Fibroblast of the aortic adventitia (primary cell): ENCODE measurements at regions not wholly inside any gene's neighbourhood (a gene's known extent, or its start where the extent isn't known, plus 50 kb on each side); places are given as distances from the start of the nearest gene placed in this dataset.
"Not testable (repeated sequence)": the region's sequence is repeated elsewhere in the genome, so short reads cannot be mapped to it uniquely, and the experiment has no call there.

Experiments used
- DNase-seq: peaks from one replicate; pipeline ENCODE4 v3.0.0-alpha.2; 2010; ENCODE audit warnings: low read depth
- H3K4me3 ChIP-seq: 2 replicates; pipeline ENCODE4 v1.5.1; 2011; ENCODE audit warnings: low read depth, mild to moderate bottlenecking, control low read depth, low read length, moderate library complexity
- TF ChIP-seq, protein P1 (sequence below): IDR thresholded peaks from 2 replicates; pipeline ENCODE4 v1.5.1; 2011; ENCODE audit warnings: mild to moderate bottlenecking, low read length, control low read depth, inconsistent platforms; ENCODE audit not compliant: insufficient read depth

DNA sequence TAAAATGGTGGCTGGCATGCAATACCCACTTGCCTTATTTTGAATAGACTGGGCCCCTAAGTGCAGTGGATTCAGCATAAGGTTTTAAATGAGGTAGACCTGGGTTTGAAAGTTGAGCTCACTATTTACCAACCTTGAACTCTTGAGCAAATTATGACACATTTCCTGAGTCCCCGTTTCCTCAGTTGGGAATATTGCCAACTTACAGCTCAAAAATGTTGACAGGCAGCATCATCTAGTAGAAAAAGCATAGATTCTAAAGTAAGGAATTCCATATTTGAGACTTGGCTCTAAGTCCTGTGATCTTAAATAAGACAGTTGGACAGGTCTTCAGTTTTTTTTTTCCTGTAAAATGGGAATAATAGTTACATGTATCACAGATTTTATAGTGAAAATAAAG lies 305.5 kb downstream of the ACTR3B start:
- TF ChIP-seq, protein P1, sequence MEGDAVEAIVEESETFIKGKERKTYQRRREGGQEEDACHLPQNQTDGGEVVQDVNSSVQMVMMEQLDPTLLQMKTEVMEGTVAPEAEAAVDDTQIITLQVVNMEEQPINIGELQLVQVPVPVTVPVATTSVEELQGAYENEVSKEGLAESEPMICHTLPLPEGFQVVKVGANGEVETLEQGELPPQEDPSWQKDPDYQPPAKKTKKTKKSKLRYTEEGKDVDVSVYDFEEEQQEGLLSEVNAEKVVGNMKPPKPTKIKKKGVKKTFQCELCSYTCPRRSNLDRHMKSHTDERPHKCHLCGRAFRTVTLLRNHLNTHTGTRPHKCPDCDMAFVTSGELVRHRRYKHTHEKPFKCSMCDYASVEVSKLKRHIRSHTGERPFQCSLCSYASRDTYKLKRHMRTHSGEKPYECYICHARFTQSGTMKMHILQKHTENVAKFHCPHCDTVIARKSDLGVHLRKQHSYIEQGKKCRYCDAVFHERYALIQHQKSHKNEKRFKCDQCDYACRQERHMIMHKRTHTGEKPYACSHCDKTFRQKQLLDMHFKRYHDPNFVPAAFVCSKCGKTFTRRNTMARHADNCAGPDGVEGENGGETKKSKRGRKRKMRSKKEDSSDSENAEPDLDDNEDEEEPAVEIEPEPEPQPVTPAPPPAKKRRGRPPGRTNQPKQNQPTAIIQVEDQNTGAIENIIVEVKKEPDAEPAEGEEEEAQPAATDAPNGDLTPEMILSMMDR, result no peak
- DNase-seq, result no peak
- no peak overlapping the region for H3K4me3 ChIP-seq

DNA sequence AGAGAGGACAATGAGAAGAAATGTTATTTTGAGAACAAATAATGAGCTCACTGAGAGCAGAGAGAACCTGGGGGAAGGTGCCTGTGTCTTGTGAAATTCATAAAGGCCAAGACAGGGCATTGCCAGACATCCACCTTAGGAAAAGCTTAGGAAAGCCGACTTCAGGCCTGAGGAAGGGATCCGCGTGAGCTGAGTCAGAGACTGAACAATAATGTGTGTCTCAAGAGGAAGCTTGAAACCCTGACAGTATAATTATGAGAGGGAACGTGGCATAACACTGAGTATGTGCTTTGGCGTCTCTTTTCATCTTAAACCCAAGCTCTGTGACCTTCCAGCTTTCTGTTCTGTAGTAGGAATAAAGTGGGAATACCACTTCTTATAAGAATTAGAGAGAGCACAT lies 307.2 kb downstream of the ACTR3B start:
- DNase-seq, result no peak
- H3K4me3 ChIP-seq, result no peak overlapping the region
- TF ChIP-seq, protein P1, result no peak

DNA sequence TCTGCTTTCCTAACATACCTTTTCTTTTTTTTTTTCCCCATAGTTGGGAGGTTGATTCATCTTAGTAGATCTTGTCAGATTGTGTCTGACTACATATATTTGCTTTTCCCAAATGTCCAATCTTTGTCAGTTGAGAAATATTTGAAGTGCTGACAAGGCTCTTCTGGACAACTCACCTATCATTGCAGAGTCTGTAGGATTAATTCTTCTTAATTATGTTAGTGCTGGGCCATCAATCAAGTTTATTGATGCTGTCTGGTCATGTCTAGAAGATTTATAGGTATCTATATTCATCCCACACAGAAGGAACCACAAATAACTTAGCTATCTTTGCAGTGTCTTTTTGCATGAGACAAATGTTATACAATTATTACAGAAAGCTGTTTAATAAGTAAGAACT lies 310.6 kb downstream of the ACTR3B start:
- H3K4me3 ChIP-seq, result no peak overlapping the region
- DNase-seq, result no peak
- TF ChIP-seq, protein P1, result no peak

DNA sequence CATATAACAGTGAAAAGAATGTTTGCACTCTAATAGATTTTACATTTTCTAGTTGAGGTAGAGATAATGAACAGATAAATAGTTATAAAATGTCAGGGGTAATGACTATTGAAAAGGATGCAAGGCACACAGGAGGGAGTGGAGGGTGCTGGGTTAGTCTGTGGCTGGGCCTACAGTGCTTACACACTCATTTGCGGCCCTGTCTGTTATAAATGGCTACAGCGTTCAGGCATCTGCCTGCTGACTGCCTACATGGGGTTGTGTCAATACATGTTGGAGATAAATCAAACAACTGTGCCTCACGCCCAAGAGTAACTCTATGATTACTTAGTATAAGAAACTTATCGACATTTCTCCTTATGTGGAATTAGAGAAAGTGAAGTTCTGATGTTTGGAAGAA lies 313.3 kb downstream of the ACTR3B start:
- TF ChIP-seq, protein P1, result no peak
- no peak overlapping the region for H3K4me3 ChIP-seq
- no peak for DNase-seq

DNA sequence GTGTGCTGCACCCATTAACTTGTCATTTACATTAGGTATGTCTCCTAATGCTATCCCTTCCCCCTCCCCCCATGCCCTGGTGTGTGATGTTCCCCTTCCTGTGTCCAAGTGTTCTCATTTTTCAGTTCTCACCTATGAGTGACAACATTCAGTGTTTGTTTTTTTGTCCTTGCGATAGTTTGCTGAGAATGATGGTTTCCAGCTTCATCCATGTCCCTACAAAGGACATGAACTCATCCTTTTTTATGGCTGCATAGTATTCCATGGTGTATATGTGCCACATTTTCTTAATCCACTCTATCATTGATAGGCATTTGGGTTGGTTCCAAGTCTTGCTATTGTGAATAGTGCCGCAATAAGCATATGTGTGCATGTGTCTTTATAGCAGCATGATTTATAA lies 316.7 kb downstream of the ACTR3B start:
- H3K4me3 ChIP-seq, DNase-seq: not testable (repeated sequence)

DNA sequence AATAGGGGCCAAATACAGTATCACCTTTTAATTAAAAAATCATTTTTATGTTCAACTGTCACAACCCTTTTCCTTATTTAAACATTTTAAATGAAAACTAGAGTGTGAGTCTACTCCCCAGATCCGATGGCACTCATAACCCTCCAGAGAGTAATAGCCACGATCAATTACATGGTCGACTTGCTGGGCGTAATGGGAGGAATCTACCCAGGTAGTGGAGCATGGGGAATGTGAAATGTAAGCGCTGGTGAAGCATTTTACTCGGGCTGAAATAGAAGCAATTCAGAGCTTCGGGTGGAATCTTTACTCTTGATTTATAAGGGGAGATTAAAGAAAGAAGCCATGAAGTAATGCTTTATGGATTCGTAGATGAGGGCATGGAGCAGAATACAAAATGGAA lies 321.9 kb downstream of the ACTR3B start:
- TF ChIP-seq, protein P1, result no peak
- no peak for DNase-seq
- H3K4me3 ChIP-seq, result no peak overlapping the region

DNA sequence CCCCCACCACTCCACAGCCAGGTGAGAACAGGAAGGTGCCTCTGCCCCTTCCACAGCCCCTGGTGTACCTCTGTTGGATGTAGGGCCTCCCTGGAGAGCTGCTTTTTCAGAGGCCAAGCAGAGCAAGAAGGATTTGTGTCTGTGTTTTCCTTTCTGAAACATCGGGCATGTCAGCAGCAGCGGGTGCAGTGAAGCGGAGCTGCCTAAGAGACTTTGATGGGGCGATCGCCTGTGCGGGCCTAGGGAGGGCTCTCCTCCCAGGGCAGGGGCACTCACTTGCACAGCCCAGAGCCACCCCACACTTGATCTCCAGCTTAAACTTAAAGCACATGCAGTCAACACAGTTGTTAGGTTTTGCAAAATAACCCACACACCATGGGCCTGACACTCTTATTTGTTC lies 324.7 kb downstream of the ACTR3B start:
- H3K4me3 ChIP-seq, result no peak overlapping the region
- no peak for DNase-seq
- TF ChIP-seq, protein P1, result no peak
